PC-9 (cell line): ENCODE measurements at regions not wholly inside any gene's neighbourhood (a gene's known extent, or its start where the extent isn't known, plus 50 kb on each side); places are given as distances from the start of the nearest gene placed in this dataset.

Source experiments
- CTCF ChIP-seq: fragments of 200-600 bp; sonication (generic); conservative IDR thresholded peaks from 2 replicates; pipeline ENCODE4 v1.6.1; 2017; ENCODE audit warnings: mixed run types, antibody characterized with exemption, mild to moderate bottlenecking, moderate library complexity
- EZH2 ChIP-seq: fragments of 200-600 bp; sonication (generic); IDR thresholded peaks from 2 replicates; pipeline ENCODE4 v1.8.0; 2017; ENCODE audit warnings: antibody characterized with exemption, low read depth

- no peak for TF ChIP-seq CTCF
- no peak for TF ChIP-seq EZH2
These were observed 232.9 kb upstream of the STARD13 start for GRCh38 chr13:33518452-33518851.
